ENCODE measurements at regions not wholly inside any gene's neighbourhood (a gene's known extent, or its start where the extent isn't known, plus 50 kb on each side); places are given as distances from the start of the nearest gene placed in this dataset.

- no peak for TF ChIP-seq ZNF462 (CRISPR knock-in tag; IDR thresholded peaks at IDR 0.05)
- TF ChIP-seq EZH2phosphoT487 (IDR thresholded peaks at IDR 0.05; ENCODE audit: unreplicated experiment), result no peak
These were observed 179.9 kb upstream of the TMEM106B start (continued) for GRCh38 chr7:12031186-12031585.

GRCh38 chr7:12031638-12032037, 179.5 kb upstream of the TMEM106B start:
- Mint-ChIP-seq H3K9me3 (no peaks in the 10 kb centered on the region), H3K36me3 (ENCODE audit: low read depth) (no peaks in the 10 kb centered on the region), H3K27me3 (ENCODE audit: insufficient read depth, low read depth, poor library complexity) (no peaks in the 10 kb centered on the region), H3K4me3 (no peak overlapping the region), H3K27ac (peak overlapping the region; percentile 51), H3K4me1 (peaks cover 24% of the 10 kb centered on the region)
- H2AFZ ChIP-seq, result no peak overlapping the region
- no peak overlapping the region for H3K27ac ChIP-seq (ENCODE audit: low read depth)
- no peaks in the 10 kb centered on the region for H3K36me3 ChIP-seq (ENCODE audit: insufficient read depth)
- DNase-seq (ENCODE audit: low spot score) (peak; percentile 72), ATAC-seq (peak; percentile 83)
- no peak overlapping the region for H3K4me3 ChIP-seq
- H4K20me1 ChIP-seq (replicated peaks; ENCODE audit: insufficient read depth), result no peaks in the 10 kb centered on the region
- no peaks in the 10 kb centered on the region for H3F3A ChIP-seq (replicated peaks; ENCODE audit: low read depth)
- H3K27me3 ChIP-seq (ENCODE audit: insufficient read depth), result no peaks in the 10 kb centered on the region
- H3K4me1 ChIP-seq (ENCODE audit: insufficient read depth), result peaks cover 12% of the 10 kb centered on the region; the same call in 1 of the 2 replicates
- H3K9me2 ChIP-seq (ENCODE audit: insufficient read depth), result no peaks in the 10 kb centered on the region
- peak; percentile 67; the same call in 1 of the 2 replicates for TF ChIP-seq ETS1 (IDR thresholded peaks at IDR 0.05)
- TF ChIP-seq CREB1 (CRISPR knock-in tag; IDR thresholded peaks at IDR 0.05; ENCODE audit: low read depth), result no peak
- H3K79me2 ChIP-seq (replicated peaks; ENCODE audit: insufficient read depth), result no peaks in the 10 kb centered on the region
- no peak overlapping the region for H3K4me2 ChIP-seq
